Suprapubic skin (tissue), 3 donors: ENCODE measurements at regions not wholly inside any gene's neighbourhood (a gene's known extent, or its start where the extent isn't known, plus 50 kb on each side); places are given as distances from the start of the nearest gene placed in this dataset.

Source experiments
- POLR2A ChIP-seq, 2 donors: fragments of 450-650 bp; IDR thresholded peaks; one replicate each; pipeline ENCODE4 v1.6.1; 2017; ENCODE audit warnings: antibody characterized with exemption in 2 of 2, mild to moderate bottlenecking in 2 of 2, moderate library complexity in 2 of 2
- TF ChIP-seq, protein P1 (sequence below), 2 donors: fragments of 200-600 bp in 1 of 2; fragments of 450-650 bp in 1 of 2; sonication (generic) in 1 of 2; IDR thresholded peaks; one replicate each; pipeline ENCODE4 v1.5.1; 2016 to 2019; ENCODE audit warnings: antibody characterized with exemption in 2 of 2, mild to moderate bottlenecking in 1 of 2, moderate library complexity in 1 of 2

DNA sequence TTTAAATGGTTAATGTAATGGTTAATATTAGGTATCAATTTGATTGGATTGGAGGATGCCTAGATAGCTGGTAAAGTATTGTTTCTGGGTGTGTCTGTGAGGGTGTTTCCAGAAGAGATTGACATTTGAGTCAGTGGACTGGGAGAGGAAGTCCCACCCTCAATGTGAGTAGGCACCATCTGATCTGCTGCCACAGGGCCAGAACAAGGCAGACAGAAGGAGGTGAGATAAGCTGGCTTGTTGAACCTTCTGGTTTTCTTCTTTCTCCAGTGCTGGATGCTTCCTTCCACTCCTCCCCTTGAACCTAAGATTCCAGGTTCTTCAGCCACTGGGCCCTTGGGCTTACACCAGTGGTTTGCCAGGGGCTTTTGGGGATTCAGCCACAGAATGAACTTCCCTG lies 756.5 kb upstream of the LRFN5 start:
- no peak for TF ChIP-seq POLR2A (IDR thresholded peaks at IDR 0.05)
- TF ChIP-seq, protein P1, sequence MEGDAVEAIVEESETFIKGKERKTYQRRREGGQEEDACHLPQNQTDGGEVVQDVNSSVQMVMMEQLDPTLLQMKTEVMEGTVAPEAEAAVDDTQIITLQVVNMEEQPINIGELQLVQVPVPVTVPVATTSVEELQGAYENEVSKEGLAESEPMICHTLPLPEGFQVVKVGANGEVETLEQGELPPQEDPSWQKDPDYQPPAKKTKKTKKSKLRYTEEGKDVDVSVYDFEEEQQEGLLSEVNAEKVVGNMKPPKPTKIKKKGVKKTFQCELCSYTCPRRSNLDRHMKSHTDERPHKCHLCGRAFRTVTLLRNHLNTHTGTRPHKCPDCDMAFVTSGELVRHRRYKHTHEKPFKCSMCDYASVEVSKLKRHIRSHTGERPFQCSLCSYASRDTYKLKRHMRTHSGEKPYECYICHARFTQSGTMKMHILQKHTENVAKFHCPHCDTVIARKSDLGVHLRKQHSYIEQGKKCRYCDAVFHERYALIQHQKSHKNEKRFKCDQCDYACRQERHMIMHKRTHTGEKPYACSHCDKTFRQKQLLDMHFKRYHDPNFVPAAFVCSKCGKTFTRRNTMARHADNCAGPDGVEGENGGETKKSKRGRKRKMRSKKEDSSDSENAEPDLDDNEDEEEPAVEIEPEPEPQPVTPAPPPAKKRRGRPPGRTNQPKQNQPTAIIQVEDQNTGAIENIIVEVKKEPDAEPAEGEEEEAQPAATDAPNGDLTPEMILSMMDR (IDR thresholded peaks at IDR 0.05) = no peak
